ENCODE measurements at regions not wholly inside any gene's neighbourhood (a gene's known extent, or its start where the extent isn't known, plus 50 kb on each side); places are given as distances from the start of the nearest gene placed in this dataset.

DNA sequence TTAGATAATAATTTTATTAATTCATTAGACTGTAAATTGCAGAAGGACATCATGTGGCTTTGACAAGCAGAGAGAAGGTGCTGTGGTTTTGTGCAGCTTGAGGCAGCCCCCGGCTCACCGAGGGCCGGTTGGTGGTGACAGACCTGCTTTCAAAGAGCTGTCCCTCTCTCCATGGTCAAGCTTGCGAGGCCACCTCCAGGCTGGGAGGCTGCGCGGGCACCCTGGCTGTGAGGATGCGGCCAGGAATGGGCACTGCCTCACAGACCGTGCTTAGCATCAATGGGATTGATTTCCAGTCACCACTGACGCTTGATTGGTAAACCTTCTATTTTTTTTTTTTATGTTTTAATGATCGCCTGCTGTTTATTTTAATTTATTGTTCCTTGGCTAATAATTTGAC, 690.9 kb downstream of the GALR1 start:
- in situ Hi-C loops (cut with MboI), result no loop called here

DNA sequence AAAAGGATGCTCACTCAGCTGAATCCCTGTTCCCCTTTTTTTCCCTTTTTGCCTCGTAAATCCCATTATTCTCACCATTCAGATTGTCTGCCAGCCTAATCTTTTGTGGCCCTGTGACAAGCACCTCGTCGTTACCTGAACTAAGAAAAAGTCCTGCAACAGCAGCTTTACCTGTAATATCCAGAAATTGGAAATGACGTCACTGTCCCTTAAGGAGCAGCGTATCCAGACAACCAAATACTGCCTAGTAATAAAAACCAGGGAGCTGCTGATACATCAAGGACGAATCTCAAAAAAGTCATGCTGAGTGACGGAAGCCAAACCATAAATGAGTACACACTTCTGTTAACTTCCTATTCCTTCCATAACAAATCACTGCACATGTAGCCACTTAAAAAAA, 694.9 kb downstream of the GALR1 start:
- no peaks in the 10 kb centered on the region for H3K9me2 ChIP-seq (ENCODE audit: insufficient read depth)
- in situ Hi-C loops (cut with MboI), result no loop called here
- H3K27me3 ChIP-seq (replicated peaks; ENCODE audit: insufficient read depth), result no peaks in the 10 kb centered on the region
- H3K9ac ChIP-seq, result no peak overlapping the region
- H3K4me3 ChIP-seq, result no peak overlapping the region
- H3K4me2 ChIP-seq (ENCODE audit: unreplicated experiment), result no peak overlapping the region
- no peaks in the 10 kb centered on the region for H3K79me2 ChIP-seq (ENCODE audit: insufficient read depth)
- H3K9me3 ChIP-seq (ENCODE audit: low read depth), result no peaks in the 10 kb centered on the region
- no peaks in the 10 kb centered on the region for H3F3A ChIP-seq (ENCODE audit: insufficient read depth)
- H3K36me3 ChIP-seq (ENCODE audit: low read depth), result no peaks in the 10 kb centered on the region
- no peak overlapping the region for H2AFZ ChIP-seq
- whole genome bisulfite sequencing, 2 experiments (ENCODE audit: low coverage in 1 of 2, low lambda C conversion rate in 2 of 2, missing lambda C conversion rate in 2 of 2), result 3 to 5% methylated on average over 7 of the region's 7 CpGs
- TF ChIP-seq EZH2phosphoT487 (IDR thresholded peaks at IDR 0.05; ENCODE audit: insufficient read depth, low read depth) (no peak), EZH2 (IDR thresholded peaks at IDR 0.05; ENCODE audit: insufficient read depth, poor library complexity, severe bottlenecking) (no peak)
- H4K20me1 ChIP-seq (ENCODE audit: insufficient read depth), result no peaks in the 10 kb centered on the region
- no peak overlapping the region for H3K27ac ChIP-seq
- no peaks in the 10 kb centered on the region for H3K4me1 ChIP-seq (ENCODE audit: insufficient read depth)
- DNase-seq, result no peak

More for the DNA sequence above, 690.9 kb downstream of the GALR1 start:
- H3K9me2 ChIP-seq (ENCODE audit: insufficient read depth), result no peaks in the 10 kb centered on the region
- H4K20me1 ChIP-seq (ENCODE audit: insufficient read depth), result no peaks in the 10 kb centered on the region
- no peaks in the 10 kb centered on the region for H3K4me1 ChIP-seq (ENCODE audit: insufficient read depth)
- no peaks in the 10 kb centered on the region for H3K9me3 ChIP-seq (ENCODE audit: low read depth)
- TF ChIP-seq EZH2phosphoT487 (IDR thresholded peaks at IDR 0.05; ENCODE audit: insufficient read depth, low read depth) (no peak), EZH2 (IDR thresholded peaks at IDR 0.05; ENCODE audit: insufficient read depth, poor library complexity, severe bottlenecking) (no peak)
- H3K4me2 ChIP-seq (ENCODE audit: unreplicated experiment), result no peak overlapping the region
- no peak overlapping the region for H2AFZ ChIP-seq
- H3K27ac ChIP-seq, result no peak overlapping the region
- no peaks in the 10 kb centered on the region for H3K27me3 ChIP-seq (replicated peaks; ENCODE audit: insufficient read depth)
- H3K36me3 ChIP-seq (ENCODE audit: low read depth), result no peaks in the 10 kb centered on the region
- DNase-seq, result no peak
- no peak overlapping the region for H3K9ac ChIP-seq
- 45 to 50% methylated on average over 10 of the region's 10 CpGs for WGBS, 2 experiments (ENCODE audit: low coverage in 1 of 2, low lambda C conversion rate in 2 of 2, missing lambda C conversion rate in 2 of 2)
- no peaks in the 10 kb centered on the region for H3F3A ChIP-seq (ENCODE audit: insufficient read depth)
- H3K4me3 ChIP-seq, result no peak overlapping the region
- no peaks in the 10 kb centered on the region for H3K79me2 ChIP-seq (ENCODE audit: insufficient read depth)

- H3K79me2 ChIP-seq (ENCODE audit: insufficient read depth), result no peaks in the 10 kb centered on the region
- DNase-seq, result no peak
- no peaks in the 10 kb centered on the region for H3K9me2 ChIP-seq (ENCODE audit: insufficient read depth)
- 3 to 5% methylated on average over 2 of the region's 2 CpGs for whole genome bisulfite sequencing, 2 experiments (ENCODE audit: low coverage in 1 of 2, low lambda C conversion rate in 2 of 2, missing lambda C conversion rate in 2 of 2)
- no peaks in the 10 kb centered on the region for H3K36me3 ChIP-seq (ENCODE audit: low read depth)
- H3K9ac ChIP-seq, result no peak overlapping the region
- no peaks in the 10 kb centered on the region for H3K27me3 ChIP-seq (replicated peaks; ENCODE audit: insufficient read depth)
- no peaks in the 10 kb centered on the region for H3K9me3 ChIP-seq (ENCODE audit: low read depth)
- H3K4me3 ChIP-seq, result no peak overlapping the region
- H3K4me1 ChIP-seq (ENCODE audit: insufficient read depth), result no peaks in the 10 kb centered on the region
- H2AFZ ChIP-seq, result no peak overlapping the region
- no peak overlapping the region for H3K4me2 ChIP-seq (ENCODE audit: unreplicated experiment)
- H3F3A ChIP-seq (ENCODE audit: insufficient read depth), result no peaks in the 10 kb centered on the region
- H4K20me1 ChIP-seq (ENCODE audit: insufficient read depth), result no peaks in the 10 kb centered on the region
- in situ Hi-C loops (cut with MboI), result no loop called here
- no peak for TF ChIP-seq EZH2 (IDR thresholded peaks at IDR 0.05; ENCODE audit: insufficient read depth, poor library complexity, severe bottlenecking)
- TF ChIP-seq EZH2phosphoT487 (IDR thresholded peaks at IDR 0.05; ENCODE audit: insufficient read depth, low read depth), result no peak
- H3K27ac ChIP-seq, result no peak overlapping the region
Measured at GRCh38 chr18:77948567-77948966, 698.9 kb downstream of the GALR1 start.

DNA sequence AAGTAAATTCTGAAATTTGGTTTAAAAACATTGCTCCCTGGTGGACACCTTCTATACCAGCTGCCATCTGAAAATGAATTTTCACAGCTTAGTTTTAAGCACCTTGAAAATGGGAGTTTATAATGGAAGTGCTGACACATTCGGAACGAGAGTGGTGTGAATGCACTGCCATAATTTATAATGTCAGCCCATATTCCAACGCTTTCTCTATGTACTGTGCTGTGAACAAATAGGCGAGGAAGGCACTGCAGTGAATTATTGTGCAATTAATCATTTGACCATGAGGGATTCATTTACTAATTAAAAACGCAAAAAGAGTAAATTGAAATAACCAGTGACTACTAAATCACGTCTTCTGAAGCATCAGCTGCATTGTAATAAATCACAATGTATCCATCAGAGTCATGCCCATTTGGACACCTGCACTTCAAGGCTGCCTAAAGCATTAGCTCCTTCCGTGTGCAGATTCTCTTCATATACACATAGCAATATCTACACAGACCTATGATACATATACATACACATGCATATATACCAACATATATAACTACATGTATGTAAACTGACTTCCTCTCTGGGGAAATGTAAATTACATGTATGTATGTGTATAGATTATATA, 699.8 kb downstream of the GALR1 start:
- TF ChIP-seq EZH2phosphoT487 (IDR thresholded peaks at IDR 0.05; ENCODE audit: insufficient read depth, low read depth) (no peak), EZH2 (IDR thresholded peaks at IDR 0.05; ENCODE audit: insufficient read depth, poor library complexity, severe bottlenecking) (no peak)
- H3F3A ChIP-seq (ENCODE audit: insufficient read depth), result no peaks in the 10 kb centered on the region
- H3K4me2 ChIP-seq (ENCODE audit: unreplicated experiment), result no peak overlapping the region
- no peaks in the 10 kb centered on the region for H3K79me2 ChIP-seq (ENCODE audit: insufficient read depth)
- H4K20me1 ChIP-seq (ENCODE audit: insufficient read depth), result no peaks in the 10 kb centered on the region
- no peak overlapping the region for H3K27ac ChIP-seq
- DNase-seq, result no peak
- H3K9ac ChIP-seq, result no peak overlapping the region
- H3K27me3 ChIP-seq (replicated peaks; ENCODE audit: insufficient read depth), result no peaks in the 10 kb centered on the region
- no peaks in the 10 kb centered on the region for H3K9me2 ChIP-seq (ENCODE audit: insufficient read depth)
- no peaks in the 10 kb centered on the region for H3K36me3 ChIP-seq (ENCODE audit: low read depth)
- H2AFZ ChIP-seq, result no peak overlapping the region
- in situ Hi-C loops (cut with MboI), result no loop called here
- no peaks in the 10 kb centered on the region for H3K9me3 ChIP-seq (ENCODE audit: low read depth)
- 5 to 6% methylated on average over 7 of the region's 7 CpGs for WGBS, 2 experiments (ENCODE audit: low coverage in 1 of 2, low lambda C conversion rate in 2 of 2, missing lambda C conversion rate in 2 of 2)
- H3K4me3 ChIP-seq, result no peak overlapping the region
- H3K4me1 ChIP-seq (ENCODE audit: insufficient read depth), result no peaks in the 10 kb centered on the region

DNA sequence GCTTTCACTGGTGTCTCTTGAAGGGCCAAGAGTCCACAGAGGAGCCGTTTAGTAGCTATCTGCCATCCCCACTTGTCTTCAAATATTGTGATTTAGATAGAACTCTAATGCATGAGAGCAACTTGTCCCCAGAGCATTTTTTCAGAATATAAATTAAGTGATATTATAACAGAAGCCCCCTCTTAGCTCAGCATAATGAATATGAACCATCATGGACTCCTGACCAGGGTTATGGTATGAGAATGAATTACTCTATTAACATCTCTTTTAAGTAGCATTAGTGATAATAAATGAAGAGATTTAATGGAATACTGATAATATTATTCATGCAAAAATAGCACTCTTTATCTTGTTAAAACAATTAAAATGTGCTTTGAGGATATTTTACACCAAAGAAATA, 709.6 kb downstream of the GALR1 start:
- Histone ChIP-seq H3K9ac (no peak overlapping the region), H3K27me3 (replicated peaks; ENCODE audit: insufficient read depth) (no peaks in the 10 kb centered on the region), H3F3A (ENCODE audit: insufficient read depth) (no peaks in the 10 kb centered on the region), H4K20me1 (ENCODE audit: insufficient read depth) (no peaks in the 10 kb centered on the region), H3K36me3 (ENCODE audit: low read depth) (no peaks in the 10 kb centered on the region), H3K4me3 (no peak overlapping the region), H3K9me2 (ENCODE audit: insufficient read depth) (no peaks in the 10 kb centered on the region), H3K4me1 (ENCODE audit: insufficient read depth) (no peaks in the 10 kb centered on the region), H3K9me3 (ENCODE audit: low read depth) (no peaks in the 10 kb centered on the region), H3K4me2 (ENCODE audit: unreplicated experiment) (no peak overlapping the region), H2AFZ (no peak overlapping the region), H3K79me2 (ENCODE audit: insufficient read depth) (no peaks in the 10 kb centered on the region), H3K27ac (no peak overlapping the region)
- no peak for TF ChIP-seq EZH2phosphoT487 (IDR thresholded peaks at IDR 0.05; ENCODE audit: insufficient read depth, low read depth)
- no peak for TF ChIP-seq EZH2 (IDR thresholded peaks at IDR 0.05; ENCODE audit: insufficient read depth, poor library complexity, severe bottlenecking)
- DNase-seq, result no peak
- in situ Hi-C loops (cut with MboI), result no loop called here
- WGBS, 2 experiments (ENCODE audit: low coverage in 1 of 2, low lambda C conversion rate in 2 of 2, missing lambda C conversion rate in 2 of 2), result 4 to 21% methylated on average over 1 of the region's 1 CpG
